ENCODE measurements at regions not wholly inside any gene's neighbourhood (a gene's known extent, or its start where the extent isn't known, plus 50 kb on each side); places are given as distances from the start of the nearest gene placed in this dataset.

- TF ChIP-seq RFX5 (IDR thresholded peaks at IDR 0.05) = no peak
- TF ChIP-seq HDAC2 (IDR thresholded peaks at IDR 0.05) = no peak
- no peak for TF ChIP-seq SMC3 (IDR thresholded peaks at IDR 0.05)
- no peak for TF ChIP-seq USF2 (IDR thresholded peaks at IDR 0.05)
- TF ChIP-seq CTCF (IDR thresholded peaks at IDR 0.05) = no peak
- TF ChIP-seq MAFK (IDR thresholded peaks at IDR 0.05; ENCODE audit: partially characterized antibody) = no peak
Observed at GRCh38 chr1:10947691-10948462, 64.6 kb upstream of the TARDBP start.
